ENCODE measurements at regions not wholly inside any gene's neighbourhood (a gene's known extent, or its start where the extent isn't known, plus 50 kb on each side); places are given as distances from the start of the nearest gene placed in this dataset.

DNA sequence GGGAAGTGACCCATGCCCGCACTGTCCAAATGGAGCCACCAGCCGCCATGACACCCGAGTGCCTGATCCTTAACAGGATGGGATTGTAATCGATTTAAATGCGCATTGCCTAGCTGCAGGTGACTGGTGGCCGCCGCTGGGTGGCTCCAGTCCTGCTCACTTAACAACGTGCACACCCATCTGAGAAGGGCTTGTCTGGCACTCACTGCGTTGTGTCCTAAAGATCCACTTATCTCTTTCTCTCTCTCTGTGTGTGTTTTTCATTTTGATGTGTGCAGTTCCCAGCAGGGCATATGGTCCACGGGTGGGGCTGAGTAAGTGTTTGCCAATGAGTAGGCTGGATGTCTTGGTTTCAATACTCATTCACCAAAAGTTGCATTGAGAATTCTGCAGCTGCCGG lies 80.6 kb downstream of the IRF8 start:
- H3K27ac ChIP-seq: no peak overlapping the region
- 84% methylated on average over 5 of the region's 11 CpGs for WGBS
- no peak for DNase-seq (ENCODE audit: low spot score in 2 of 2)
- peaks cover 44% of the 10 kb centered on the region for H3K27me3 ChIP-seq
- no peaks in the 10 kb centered on the region for H3K4me1 ChIP-seq
- H3K9me3 ChIP-seq: no peaks in the 10 kb centered on the region
- H3K4me3 ChIP-seq: no peak overlapping the region
- H3K36me3 ChIP-seq: no peaks in the 10 kb centered on the region
- TF ChIP-seq POLR2A (IDR thresholded peaks at IDR 0.05) (no peak), POLR2AphosphoS5 (IDR thresholded peaks at IDR 0.05) (no peak), EP300 (IDR thresholded peaks at IDR 0.05) (no peak)
- TF ChIP-seq, protein P1, sequence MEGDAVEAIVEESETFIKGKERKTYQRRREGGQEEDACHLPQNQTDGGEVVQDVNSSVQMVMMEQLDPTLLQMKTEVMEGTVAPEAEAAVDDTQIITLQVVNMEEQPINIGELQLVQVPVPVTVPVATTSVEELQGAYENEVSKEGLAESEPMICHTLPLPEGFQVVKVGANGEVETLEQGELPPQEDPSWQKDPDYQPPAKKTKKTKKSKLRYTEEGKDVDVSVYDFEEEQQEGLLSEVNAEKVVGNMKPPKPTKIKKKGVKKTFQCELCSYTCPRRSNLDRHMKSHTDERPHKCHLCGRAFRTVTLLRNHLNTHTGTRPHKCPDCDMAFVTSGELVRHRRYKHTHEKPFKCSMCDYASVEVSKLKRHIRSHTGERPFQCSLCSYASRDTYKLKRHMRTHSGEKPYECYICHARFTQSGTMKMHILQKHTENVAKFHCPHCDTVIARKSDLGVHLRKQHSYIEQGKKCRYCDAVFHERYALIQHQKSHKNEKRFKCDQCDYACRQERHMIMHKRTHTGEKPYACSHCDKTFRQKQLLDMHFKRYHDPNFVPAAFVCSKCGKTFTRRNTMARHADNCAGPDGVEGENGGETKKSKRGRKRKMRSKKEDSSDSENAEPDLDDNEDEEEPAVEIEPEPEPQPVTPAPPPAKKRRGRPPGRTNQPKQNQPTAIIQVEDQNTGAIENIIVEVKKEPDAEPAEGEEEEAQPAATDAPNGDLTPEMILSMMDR (IDR thresholded peaks at IDR 0.05): no peak

GRCh38 chr16:85980686-85981085 lies 81.7 kb downstream of the IRF8 start:
- 90% methylated on average over 6 of the region's 6 CpGs for whole genome bisulfite sequencing
- Histone ChIP-seq H3K27me3 (peaks cover 44% of the 10 kb centered on the region), H3K27ac (no peak overlapping the region), H3K36me3 (no peaks in the 10 kb centered on the region), H3K9me3 (no peaks in the 10 kb centered on the region), H3K4me1 (no peaks in the 10 kb centered on the region), H3K4me3 (no peak overlapping the region)
- DNase-seq (ENCODE audit: low spot score in 2 of 2): no peak
- TF ChIP-seq EP300 (IDR thresholded peaks at IDR 0.05) (no peak), POLR2A (IDR thresholded peaks at IDR 0.05) (no peak), POLR2AphosphoS5 (IDR thresholded peaks at IDR 0.05) (no peak)
- TF ChIP-seq, protein P1 (IDR thresholded peaks at IDR 0.05): no peak

DNA sequence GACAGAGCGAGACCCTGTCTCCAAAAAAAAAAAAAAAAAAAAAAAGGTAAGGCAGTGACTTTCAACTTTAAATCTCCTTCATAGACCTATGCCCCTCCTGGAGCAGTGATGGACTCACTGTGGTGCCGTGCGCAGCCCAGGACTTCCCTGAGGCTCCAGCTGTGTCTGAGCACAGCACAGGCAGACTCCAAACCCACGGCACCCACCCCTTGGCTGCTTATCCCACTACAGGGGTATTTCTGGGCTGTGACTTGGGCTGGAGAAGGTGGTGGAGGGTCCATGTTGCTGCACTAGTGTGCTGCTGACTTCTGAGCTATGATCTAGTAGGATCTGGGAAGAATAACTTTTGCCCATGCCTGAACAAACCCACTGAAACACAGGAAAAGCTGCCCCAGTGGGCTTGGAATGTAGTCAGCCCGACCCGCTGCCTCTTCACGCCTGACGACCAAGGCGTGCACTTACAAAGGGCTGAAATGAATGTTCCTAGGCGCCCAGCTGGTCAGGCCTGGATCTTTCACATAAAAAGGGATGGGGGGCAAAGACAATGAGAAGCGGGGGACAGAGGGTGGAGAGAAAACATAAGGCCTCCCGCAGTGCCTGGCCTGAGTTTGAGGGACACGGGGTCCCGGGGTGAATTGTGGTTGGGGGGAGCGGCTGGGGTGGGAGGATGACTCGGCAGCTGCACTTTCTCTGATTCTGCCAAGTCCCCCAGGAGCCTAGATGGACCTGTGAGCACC lies 83.0 kb downstream of the IRF8 start:
- Histone ChIP-seq H3K9me3 (no peaks in the 10 kb centered on the region), H3K4me1 (no peaks in the 10 kb centered on the region), H3K36me3 (no peaks in the 10 kb centered on the region), H3K4me3 (no peak overlapping the region), H3K27ac (no peak overlapping the region), H3K27me3 (peaks cover 53% of the 10 kb centered on the region)
- DNase-seq (ENCODE audit: low spot score in 2 of 2): no peak
- TF ChIP-seq POLR2AphosphoS5 (IDR thresholded peaks at IDR 0.05) (no peak), EP300 (IDR thresholded peaks at IDR 0.05) (no peak), POLR2A (IDR thresholded peaks at IDR 0.05) (no peak)
- TF ChIP-seq, protein P1 (IDR thresholded peaks at IDR 0.05): no peak
- WGBS: 84% methylated on average over 16 of the region's 16 CpGs

DNA sequence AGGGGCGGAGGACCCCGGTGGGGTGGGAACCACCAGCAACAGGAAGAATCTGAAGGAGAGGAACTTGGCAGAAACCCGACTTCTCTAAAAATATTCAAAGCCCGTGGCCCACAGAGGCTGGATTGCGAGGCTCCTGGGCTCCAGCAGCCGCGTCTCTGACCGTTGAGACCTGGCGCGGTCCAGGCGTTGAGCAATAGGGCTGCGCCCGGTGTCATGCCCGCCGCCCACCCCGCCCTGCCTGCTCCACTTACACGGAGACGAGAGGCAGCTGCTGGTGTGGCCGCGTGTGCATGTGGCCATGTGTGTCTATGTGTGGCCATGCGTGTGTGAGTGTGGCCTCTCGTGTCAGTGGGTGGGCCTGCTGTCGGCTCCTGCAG lies 83.6 kb downstream of the IRF8 start:
- peak in 1 of 2 donors; percentile 64 for DNase-seq (ENCODE audit: low spot score in 2 of 2)
- 86% methylated on average over 21 of the region's 23 CpGs for WGBS

GRCh38 chr16:85983064-85983463 lies 84.1 kb downstream of the IRF8 start:
- Histone ChIP-seq H3K27ac (no peak overlapping the region), H3K9me3 (no peaks in the 10 kb centered on the region), H3K4me3 (no peak overlapping the region), H3K36me3 (no peaks in the 10 kb centered on the region), H3K4me1 (no peaks in the 10 kb centered on the region), H3K27me3 (peaks cover 60% of the 10 kb centered on the region)
- WGBS: 84% methylated on average over 4 of the region's 12 CpGs
- TF ChIP-seq, protein P1 (IDR thresholded peaks at IDR 0.05): no peak
- no peak for TF ChIP-seq POLR2AphosphoS5 (IDR thresholded peaks at IDR 0.05)
- TF ChIP-seq POLR2A (IDR thresholded peaks at IDR 0.05): no peak
- TF ChIP-seq EP300 (IDR thresholded peaks at IDR 0.05): no peak
- peak in 1 of 2 donors; percentile 39 for DNase-seq (ENCODE audit: low spot score in 2 of 2)

More for the DNA sequence above, 83.6 kb downstream of the IRF8 start:
- peaks cover 59% of the 10 kb centered on the region for H3K27me3 ChIP-seq
- no peak overlapping the region for H3K27ac ChIP-seq
- H3K36me3 ChIP-seq: no peaks in the 10 kb centered on the region
- no peak overlapping the region for H3K4me3 ChIP-seq
- TF ChIP-seq, protein P1 (IDR thresholded peaks at IDR 0.05): no peak
- no peak for TF ChIP-seq POLR2A (IDR thresholded peaks at IDR 0.05)
- TF ChIP-seq EP300 (IDR thresholded peaks at IDR 0.05): no peak
- no peak for TF ChIP-seq POLR2AphosphoS5 (IDR thresholded peaks at IDR 0.05)
- H3K4me1 ChIP-seq: no peaks in the 10 kb centered on the region
- H3K9me3 ChIP-seq: no peaks in the 10 kb centered on the region
